HG03442 (cell line): ENCODE measurements at regions not wholly inside any gene's neighbourhood (a gene's known extent, or its start where the extent isn't known, plus 50 kb on each side); places are given as distances from the start of the nearest gene placed in this dataset.

Experiments
- ATAC-seq: cut with Tn5 transposase; IDR thresholded peaks from one replicate; pipeline ENCODE4 v1.9.1; 2021; ENCODE audit warnings: mild to moderate bottlenecking, moderate library complexity; ENCODE audit not compliant: unreplicated experiment

DNA sequence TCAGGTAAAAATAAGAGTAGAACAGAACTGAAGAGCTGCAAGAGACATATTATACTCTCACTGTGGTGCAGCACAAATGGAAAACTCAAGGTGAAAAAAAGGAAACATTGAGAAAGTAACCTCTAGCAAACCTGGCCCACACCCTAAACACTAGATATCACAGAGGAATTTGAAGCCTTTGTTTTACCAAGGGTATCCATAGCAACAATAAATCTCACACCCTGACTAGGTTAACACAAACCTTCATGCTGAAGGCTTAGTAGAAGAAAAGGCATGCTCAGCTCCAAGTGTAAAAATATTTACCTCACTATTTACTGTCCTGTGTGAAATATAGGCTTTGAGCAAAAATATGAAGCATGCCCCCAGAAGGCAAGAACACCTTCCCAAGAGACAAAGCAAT is 61.9 kb upstream of the TAB3 start:
- ATAC-seq = no peak

DNA sequence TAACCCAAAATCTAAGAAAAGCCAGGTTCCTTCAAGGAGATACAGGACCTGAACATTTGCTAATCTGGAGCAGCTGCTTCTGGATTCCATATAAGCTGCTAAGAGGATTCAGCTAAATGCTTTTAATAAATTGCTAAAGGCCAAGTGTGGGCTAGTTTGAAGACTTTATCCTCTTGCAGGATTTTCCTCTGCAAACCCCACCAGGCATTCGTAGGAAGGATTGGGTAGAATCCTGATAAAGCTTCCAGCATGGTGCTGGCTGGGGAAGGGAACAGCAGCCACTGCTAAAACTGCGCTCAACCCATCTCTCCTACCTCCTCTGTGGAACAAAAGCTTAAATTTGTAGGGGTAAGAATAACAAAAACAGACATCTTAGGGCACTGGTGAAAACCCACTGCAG is 61.3 kb upstream of the TAB3 start:
- no peak for ATAC-seq

DNA sequence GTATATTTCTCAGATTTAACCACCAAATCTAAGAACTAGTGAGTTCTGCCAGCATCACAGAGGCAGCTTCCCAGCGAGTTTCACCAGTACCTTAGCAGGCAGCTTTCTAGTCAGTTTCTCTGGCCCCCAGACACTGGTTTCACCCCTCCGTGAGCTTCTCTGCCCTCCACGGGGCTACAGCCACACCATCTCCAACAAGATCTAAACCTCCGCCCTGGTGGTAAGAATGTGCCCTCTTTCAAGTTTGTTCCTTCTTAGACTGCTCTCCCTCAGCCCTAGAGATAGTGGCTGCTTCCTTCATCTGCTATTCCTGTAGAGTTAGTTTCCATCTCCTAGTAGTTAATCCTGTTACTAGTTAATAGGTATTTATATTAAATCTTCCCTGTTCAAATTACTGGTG is 60.5 kb upstream of the TAB3 start:
- no peak for ATAC-seq

DNA sequence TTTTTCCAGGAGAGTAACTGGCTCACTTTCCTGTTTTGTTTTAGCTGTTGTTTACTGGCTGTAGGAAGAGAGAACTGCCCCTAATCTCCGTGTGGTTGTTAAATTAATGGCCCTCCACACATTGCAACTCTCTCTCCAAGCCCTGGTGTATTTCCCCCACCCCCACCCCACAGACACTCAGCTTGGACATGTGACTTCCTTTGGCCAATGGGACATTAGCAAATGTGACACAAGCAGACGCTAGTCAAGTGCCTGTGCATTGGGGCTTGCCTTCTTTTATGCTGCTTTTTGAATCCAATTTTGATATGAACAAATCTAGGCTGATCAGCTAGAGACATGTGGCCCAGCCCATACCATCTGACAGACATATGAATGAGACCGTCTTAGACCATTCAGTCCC is 59.6 kb upstream of the TAB3 start:
- no peak for ATAC-seq

DNA sequence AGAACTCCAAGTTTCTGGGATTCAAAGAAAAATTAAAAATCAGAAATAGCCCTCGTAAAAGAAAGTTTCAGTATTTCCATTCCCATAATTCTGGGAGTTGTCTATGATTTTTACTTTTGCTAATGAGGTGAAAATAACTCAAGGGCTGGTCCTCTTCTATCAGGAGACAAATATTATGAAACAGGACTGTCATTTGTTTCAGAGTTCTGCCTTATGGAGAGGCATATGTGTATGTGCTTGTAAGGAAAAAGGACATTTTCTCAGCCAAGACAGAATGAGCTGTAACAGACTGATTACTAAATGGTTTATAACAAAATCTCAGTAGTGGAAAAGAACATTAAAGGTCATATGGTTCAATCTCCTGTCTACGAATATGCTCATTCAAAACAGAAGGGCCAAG is 59.0 kb upstream of the TAB3 start:
- no peak for ATAC-seq

DNA sequence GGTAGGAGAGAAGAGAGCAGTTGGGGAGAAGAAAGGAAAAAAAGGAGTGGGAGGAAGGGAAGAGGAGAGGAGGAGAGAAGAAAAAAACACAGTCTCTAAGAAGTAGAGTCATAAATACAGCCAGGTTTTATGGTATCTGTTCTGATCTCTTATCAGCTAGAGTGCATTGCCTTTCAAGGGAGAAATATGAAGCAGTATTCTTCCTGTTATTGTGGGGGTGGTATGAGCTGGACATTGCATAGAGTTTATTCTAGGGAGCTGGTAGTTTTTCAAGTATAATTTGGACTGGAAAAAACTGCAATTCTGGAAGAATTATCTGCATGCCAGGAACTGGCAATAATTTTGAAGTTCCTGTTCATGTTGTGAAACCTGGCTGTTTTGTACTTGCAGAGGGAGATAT is 54.9 kb upstream of the TAB3 start:
- no peak for ATAC-seq

DNA sequence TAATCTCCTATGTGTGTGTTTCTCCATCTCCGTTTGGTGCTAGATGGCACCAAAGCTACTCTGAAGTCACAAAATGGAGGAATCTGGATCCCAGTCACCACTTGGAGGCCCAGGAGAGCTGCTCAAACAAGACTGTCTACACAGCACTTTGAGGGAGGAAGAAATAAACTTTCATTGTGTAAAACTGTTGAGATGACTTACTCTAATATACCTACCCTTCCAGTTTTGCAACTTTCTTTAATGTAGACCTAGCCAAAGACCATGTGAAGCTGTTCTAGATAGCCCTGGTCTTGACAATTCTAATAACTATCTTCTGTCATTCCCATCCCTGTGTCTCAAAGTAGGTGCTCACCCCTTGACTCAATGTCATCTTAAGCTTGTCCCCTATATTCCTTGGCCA is 52.8 kb upstream of the TAB3 start:
- no peak for ATAC-seq

DNA sequence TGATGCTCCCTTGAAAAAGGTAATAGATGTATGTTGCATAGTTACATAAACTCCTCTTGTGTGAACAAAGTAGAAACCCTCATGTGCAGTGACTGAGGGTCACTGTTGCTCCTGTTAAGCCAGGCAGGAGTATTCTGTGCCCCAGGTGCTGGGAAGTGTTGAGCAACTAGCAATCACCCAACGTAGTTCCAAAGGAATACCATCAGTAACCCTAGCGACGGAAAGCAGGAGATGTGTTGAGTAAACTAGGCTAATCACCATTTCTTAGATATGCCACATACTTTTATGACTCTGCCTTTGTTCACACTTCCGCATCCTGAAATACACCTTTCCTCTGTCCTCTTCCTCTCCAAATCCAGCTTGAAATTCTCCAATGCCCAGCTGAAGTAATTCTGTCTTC is 50.9 kb upstream of the TAB3 start:
- ATAC-seq = no peak
